ENCODE measurements at regions not wholly inside any gene's neighbourhood (a gene's known extent, or its start where the extent isn't known, plus 50 kb on each side); places are given as distances from the start of the nearest gene placed in this dataset.

- TF ChIP-seq CTCF (IDR thresholded peaks at IDR 0.05) (no peak), POLR2A (IDR thresholded peaks at IDR 0.05) (no peak)
These were observed 576.1 kb downstream of the LRRC70 start for GRCh38 chr5:63154476-63155309.
